Fibroblast of mammary gland (primary cell): ENCODE measurements at regions not wholly inside any gene's neighbourhood (a gene's known extent, or its start where the extent isn't known, plus 50 kb on each side); places are given as distances from the start of the nearest gene placed in this dataset.

Experiments
- DNase-seq: peaks from one replicate; pipeline ENCODE4 v3.0.0-alpha.2; 2010; ENCODE audit warnings: low read depth
- H3K4me3 ChIP-seq: 2 replicates; pipeline ENCODE4 v1.5.1; 2011; ENCODE audit warnings: low read depth, mild to moderate bottlenecking, low read length, moderate library complexity; ENCODE audit not compliant: control insufficient read depth
- TF ChIP-seq, protein P1 (sequence below): conservative IDR thresholded peaks from 2 replicates; pipeline ENCODE4 v1.5.1; 2011; ENCODE audit warnings: low read depth, low read length, inconsistent platforms; ENCODE audit not compliant: control insufficient read depth, insufficient read depth

DNA sequence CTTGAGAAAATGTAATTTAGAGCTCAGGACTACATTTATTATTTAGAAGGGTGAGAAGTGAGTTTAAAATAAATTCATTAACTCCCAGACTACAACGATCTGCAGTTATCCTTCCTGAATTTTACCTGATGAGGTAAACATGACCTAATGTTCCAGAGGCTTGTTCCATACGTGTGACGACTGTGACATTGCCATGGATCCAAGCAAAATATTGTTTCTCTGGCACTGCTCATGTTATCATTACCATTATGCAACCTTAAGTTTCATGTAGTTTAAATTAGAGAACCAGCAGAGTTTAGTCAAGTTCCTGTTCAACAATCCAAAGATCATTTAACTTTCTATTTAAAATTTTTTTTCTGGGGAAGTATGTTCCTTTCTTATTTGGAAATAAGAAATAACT lies 279.6 kb downstream of the KLF5 start:
- TF ChIP-seq, protein P1, sequence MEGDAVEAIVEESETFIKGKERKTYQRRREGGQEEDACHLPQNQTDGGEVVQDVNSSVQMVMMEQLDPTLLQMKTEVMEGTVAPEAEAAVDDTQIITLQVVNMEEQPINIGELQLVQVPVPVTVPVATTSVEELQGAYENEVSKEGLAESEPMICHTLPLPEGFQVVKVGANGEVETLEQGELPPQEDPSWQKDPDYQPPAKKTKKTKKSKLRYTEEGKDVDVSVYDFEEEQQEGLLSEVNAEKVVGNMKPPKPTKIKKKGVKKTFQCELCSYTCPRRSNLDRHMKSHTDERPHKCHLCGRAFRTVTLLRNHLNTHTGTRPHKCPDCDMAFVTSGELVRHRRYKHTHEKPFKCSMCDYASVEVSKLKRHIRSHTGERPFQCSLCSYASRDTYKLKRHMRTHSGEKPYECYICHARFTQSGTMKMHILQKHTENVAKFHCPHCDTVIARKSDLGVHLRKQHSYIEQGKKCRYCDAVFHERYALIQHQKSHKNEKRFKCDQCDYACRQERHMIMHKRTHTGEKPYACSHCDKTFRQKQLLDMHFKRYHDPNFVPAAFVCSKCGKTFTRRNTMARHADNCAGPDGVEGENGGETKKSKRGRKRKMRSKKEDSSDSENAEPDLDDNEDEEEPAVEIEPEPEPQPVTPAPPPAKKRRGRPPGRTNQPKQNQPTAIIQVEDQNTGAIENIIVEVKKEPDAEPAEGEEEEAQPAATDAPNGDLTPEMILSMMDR, result no peak
- no peak overlapping the region for H3K4me3 ChIP-seq
- peak; percentile 17 for DNase-seq

DNA sequence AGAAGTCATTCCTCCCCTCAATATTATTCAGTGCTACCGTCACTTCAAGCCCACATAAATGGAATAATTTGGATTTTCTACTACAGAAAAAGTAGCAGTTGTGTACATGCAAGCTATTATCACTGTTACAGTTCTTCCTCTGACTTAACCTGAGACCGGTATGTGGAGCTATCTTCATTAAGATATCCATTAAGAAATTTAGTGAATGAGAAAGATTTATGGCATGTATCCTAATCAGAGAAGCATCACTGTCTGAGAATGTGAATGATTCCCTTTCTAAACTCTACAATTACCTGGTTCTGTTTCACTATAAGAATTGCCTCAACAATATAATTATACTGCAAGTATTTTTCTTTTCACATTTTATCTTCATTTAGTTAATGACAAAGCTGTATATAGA lies 278.7 kb downstream of the KLF5 start:
- DNase-seq, result no peak
- TF ChIP-seq, protein P1, result no peak
- H3K4me3 ChIP-seq, result no peak overlapping the region

DNA sequence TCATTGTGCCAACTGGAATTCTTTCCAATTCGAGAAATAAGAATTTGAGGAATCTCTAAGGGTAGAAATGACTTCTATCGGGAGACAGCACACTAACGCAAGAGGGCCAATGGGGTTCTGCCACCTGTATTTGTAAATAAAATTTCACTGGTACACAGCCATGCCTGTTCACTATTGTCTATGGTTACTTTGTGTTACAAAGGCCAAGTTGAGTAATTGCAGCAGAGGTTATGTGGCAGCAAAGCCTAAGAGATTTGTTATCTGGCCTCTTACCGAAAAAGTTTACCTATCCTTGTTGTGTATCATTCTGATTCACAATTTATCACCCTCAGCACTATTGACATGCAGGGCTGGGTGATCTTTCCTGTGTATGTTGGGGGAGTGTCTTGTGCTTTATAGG lies 278.0 kb downstream of the KLF5 start:
- TF ChIP-seq, protein P1, result no peak
- no peak overlapping the region for H3K4me3 ChIP-seq
- no peak for DNase-seq

DNA sequence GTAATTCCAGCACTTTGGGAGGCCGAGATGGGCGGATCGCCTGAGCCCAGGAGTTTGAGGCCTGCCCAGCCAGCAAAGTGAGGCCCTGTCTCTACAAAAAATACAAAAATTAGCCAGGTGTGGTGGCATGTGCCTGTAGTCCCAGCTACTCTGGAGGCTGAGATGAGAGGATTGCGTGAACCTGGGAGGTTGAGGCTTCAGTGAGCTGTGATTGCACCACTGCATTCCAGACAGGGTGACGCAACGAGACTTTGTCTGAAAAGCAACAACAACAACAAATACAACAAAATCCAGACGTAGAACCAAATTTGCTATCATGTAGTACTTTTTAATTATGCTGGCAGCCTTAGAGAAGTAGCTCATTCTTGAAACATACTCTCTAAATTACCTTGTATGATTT lies 277.1 kb downstream of the KLF5 start:
- no peak overlapping the region for H3K4me3 ChIP-seq
- DNase-seq, result no peak
- TF ChIP-seq, protein P1, result no peak

DNA sequence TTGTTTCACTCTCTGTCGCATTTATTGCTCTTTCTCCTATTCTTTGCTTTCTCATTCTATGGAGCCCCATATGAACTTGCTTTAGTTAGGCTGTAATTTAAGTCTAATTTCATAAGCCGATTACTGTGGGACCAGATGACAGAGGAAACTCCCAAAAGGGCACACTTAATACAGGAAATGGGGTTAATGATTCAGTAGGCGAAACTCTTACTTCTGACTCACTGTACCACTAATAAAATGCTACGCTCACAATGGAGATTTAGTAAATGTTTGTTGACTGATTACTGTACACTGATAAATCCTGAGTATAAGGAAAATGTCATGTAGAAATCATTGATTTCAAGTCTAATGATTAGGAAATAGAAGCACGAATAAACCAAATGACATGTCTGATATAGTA lies 276.4 kb downstream of the KLF5 start:
- DNase-seq, result peak; percentile 87

DNA sequence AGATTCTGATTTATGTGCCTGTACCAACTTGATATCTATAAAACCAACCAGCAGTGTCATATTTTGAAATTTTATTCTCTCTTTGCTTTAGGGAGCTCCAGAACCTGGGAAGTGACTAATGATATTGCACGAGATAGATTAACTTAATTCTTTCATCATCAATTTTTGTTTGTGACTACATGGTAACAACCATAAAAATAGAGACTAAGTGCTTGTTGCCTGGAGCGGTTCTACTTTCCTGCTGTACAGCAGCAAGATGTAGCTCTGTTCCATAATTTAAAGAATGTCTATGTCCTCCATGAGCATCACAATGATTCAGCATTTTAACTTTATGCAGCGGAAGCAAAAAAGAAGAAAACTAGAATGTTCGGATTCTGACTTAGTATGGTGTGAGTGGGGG lies 275.6 kb downstream of the KLF5 start:
- DNase-seq, result peak; percentile 36
- TF ChIP-seq, protein P1, result no peak
- no peak overlapping the region for H3K4me3 ChIP-seq

More for the DNA sequence above, 276.4 kb downstream of the KLF5 start:
- TF ChIP-seq, protein P1, result no peak
- H3K4me3 ChIP-seq, result no peak overlapping the region

DNA sequence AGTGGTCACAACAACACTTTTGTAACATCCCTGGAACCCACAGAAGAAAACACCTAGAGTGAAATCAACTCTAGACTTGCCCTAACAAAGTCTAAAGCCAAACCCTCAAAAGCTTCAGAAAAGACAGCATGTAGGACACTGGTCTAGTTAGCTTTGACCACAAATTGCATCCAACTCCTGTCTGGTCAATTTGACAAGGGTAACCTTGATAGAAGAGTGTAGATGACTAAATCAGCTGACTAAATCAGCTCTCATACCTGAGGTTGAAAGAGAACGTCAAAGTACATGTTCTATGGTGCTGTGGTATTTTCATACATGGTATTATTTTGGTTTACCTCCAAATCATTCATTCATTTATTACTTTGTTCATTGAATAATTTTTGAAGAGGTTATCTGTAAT lies 272.8 kb downstream of the KLF5 start:
- DNase-seq, result no peak
- TF ChIP-seq, protein P1, result no peak

More for the DNA sequence above, 272.8 kb downstream of the KLF5 start:
- H3K4me3 ChIP-seq, result no peak overlapping the region
